GM10248 (cell line): ENCODE measurements at regions not wholly inside any gene's neighbourhood (a gene's known extent, or its start where the extent isn't known, plus 50 kb on each side); places are given as distances from the start of the nearest gene placed in this dataset.
"Not testable (repeated sequence)": the region's sequence is repeated elsewhere in the genome, so short reads cannot be mapped to it uniquely, and the experiment has no call there.

Source experiments
- CTCF ChIA-PET: fragments of 300-600 bp; sonication (Branson Sonifier 250); formaldehyde crosslinking; extraction: SDS; loops from one replicate; lab custom pipeline; 2021; ENCODE audit warnings: antibody characterized with exemption; lab: Yijun Ruan, JAX
- POLR2A ChIA-PET: fragments of 350-650 bp; sonication (Branson Sonifier 250); formaldehyde crosslinking; extraction: SDS; loops from one replicate; lab custom pipeline; 2020; ENCODE audit warnings: antibody characterized with exemption; lab: Yijun Ruan, JAX
- DNase-seq: peaks from one replicate; pipeline ENCODE4 v3.0.0; 2012; ENCODE audit errors: extremely low spot score
- CTCF ChIP-seq: IDR thresholded peaks from 2 replicates; pipeline ENCODE4 v1.5.1; 2012; ENCODE audit warnings: mild to moderate bottlenecking, low read depth; ENCODE audit errors: extremely low read depth, missing control alignments, control extremely low read depth

- TF ChIP-seq CTCF: no peak
Measured at GRCh38 chr1:14165371-14165801, 433.1 kb upstream of the KAZN start.

GRCh38 chr1:14167884-14168283 lies 430.6 kb upstream of the KAZN start:
- no peak for TF ChIP-seq CTCF
- no peak for DNase-seq
- CTCF ChIA-PET: interaction anchor here (1.2 to 1.4 kb wide), 2 partner anchors 8 to 13 kb away, joined by 3 to 4 read pairs; no protein-coding TSS in a partner anchor
- POLR2A ChIA-PET: no interaction called here

More at GRCh38 chr1:14165371-14165801, 433.1 kb upstream of the KAZN start:
- no peak for DNase-seq
- ChIA-PET CTCF (no interaction called here), POLR2A (no interaction called here)

- ChIA-PET POLR2A (no interaction called here), CTCF (interaction anchor here (1.2 to 1.4 kb wide), 2 partner anchors 9 to 13 kb away, joined by 3 to 4 read pairs; no protein-coding TSS in a partner anchor)
- DNase-seq: no peak
- no peak for TF ChIP-seq CTCF
Measured at GRCh38 chr1:14168326-14169063, 430.0 kb upstream of the KAZN start.

- ChIA-PET CTCF (no interaction called here), POLR2A (no interaction called here)
- DNase-seq: no peak
- TF ChIP-seq CTCF: no peak
Measured at GRCh38 chr1:14173598-14173997, 424.9 kb upstream of the KAZN start.

GRCh38 chr1:14177866-14178265 lies 420.6 kb upstream of the KAZN start:
- CTCF ChIA-PET: interaction anchor here (1.4 to 1.5 kb wide), 2 partner anchors 8 to 10 kb away, joined by 3 to 4 read pairs; no protein-coding TSS in a partner anchor
- POLR2A ChIA-PET, DNase-seq: not testable (repeated sequence)

- TF ChIP-seq CTCF: no peak
- CTCF ChIA-PET: interaction anchor here (1.9 kb wide), 1 partner anchor 13 kb away, joined by 4 read pairs; no protein-coding TSS in a partner anchor
- POLR2A ChIA-PET: no interaction called here
- DNase-seq: no peak
Measured at GRCh38 chr1:14180738-14181137, 417.7 kb upstream of the KAZN start.

GRCh38 chr1:14181191-14181795 lies 417.2 kb upstream of the KAZN start:
- TF ChIP-seq CTCF: no peak
- ChIA-PET POLR2A (no interaction called here), CTCF (interaction anchor here (1.9 kb wide), 1 partner anchor 13 kb away, joined by 4 read pairs; no protein-coding TSS in a partner anchor)
- no peak for DNase-seq
